CD4-positive, alpha-beta memory T cell (primary cell): ENCODE measurements at regions not wholly inside any gene's neighbourhood (a gene's known extent, or its start where the extent isn't known, plus 50 kb on each side); places are given as distances from the start of the nearest gene placed in this dataset.
"Not testable (repeated sequence)": the region's sequence is repeated elsewhere in the genome, so short reads cannot be mapped to it uniquely, and the experiment has no call there.

ENCODE experiments used
- CTCF ChIA-PET: fragments of 350-600 bp; sonication (Branson Sonifier 250); formaldehyde crosslinking; loops from one replicate; lab custom pipeline; 2021; ENCODE audit warnings: inconsistent platforms; ENCODE audit not compliant: partially characterized antibody; lab: Charles Lee
- POLR2A ChIA-PET: fragments of 350-600 bp; sonication (Branson Sonifier 250); formaldehyde crosslinking; loops from one replicate; lab custom pipeline; 2021; ENCODE audit not compliant: partially characterized antibody; lab: Charles Lee
- DNase-seq, 5 donors: peaks; one replicate each; pipeline versions ENCODE4 v3.0.0 to v3.0.0-alpha.2; 2020 to 2022; ENCODE audit warnings: mixed read lengths in 1 of 5
- H3K27ac ChIP-seq: one replicate; pipeline ENCODE4 v1.7.0; 2013; ENCODE audit warnings: low read depth, low read length
- H3K27me3 ChIP-seq: 2 replicates; pipeline ENCODE4 v1.7.0; 2013; ENCODE audit warnings: mild to moderate bottlenecking, low read length, moderate library complexity; ENCODE audit not compliant: insufficient read depth
- H3K36me3 ChIP-seq: 2 replicates; pipeline ENCODE4 v1.7.0; 2013; ENCODE audit warnings: mild to moderate bottlenecking, low read length, moderate library complexity; ENCODE audit not compliant: insufficient read depth
- H3K4me1 ChIP-seq: 2 replicates; pipeline ENCODE4 v1.7.0; 2013; ENCODE audit warnings: mild to moderate bottlenecking, low read length, moderate library complexity; ENCODE audit not compliant: insufficient read depth
- H3K4me3 ChIP-seq, 2 donors: one replicate each; pipeline ENCODE4 v1.7.0; 2013; ENCODE audit warnings: low read length in 2 of 2, mild to moderate bottlenecking in 1 of 2
- H3K9me3 ChIP-seq, 2 donors: one replicate each; pipeline ENCODE4 v1.7.0; 2013; ENCODE audit warnings: low read length in 2 of 2, control low read depth in 1 of 2; ENCODE audit not compliant: control insufficient read depth in 1 of 2
- H3K27ac Mint-ChIP-seq, 7 donors: one replicate each; pipeline ENCODE4 v1.8.0; 2020 to 2021; ENCODE audit warnings: mixed read lengths in 7 of 7, mild to moderate bottlenecking in 6 of 7, inconsistent platforms in 3 of 7, moderate library complexity in 3 of 7
- H3K27me3 Mint-ChIP-seq, 2 donors: one replicate each; pipeline ENCODE4 v1.8.0; 2020 to 2021; ENCODE audit warnings: mixed read lengths in 2 of 2
- H3K36me3 Mint-ChIP-seq, 2 donors: one replicate each; pipeline ENCODE4 v1.8.0; 2020 to 2021; ENCODE audit warnings: mixed read lengths in 2 of 2, inconsistent platforms in 1 of 2, mild to moderate bottlenecking in 1 of 2
- H3K4me1 Mint-ChIP-seq, 4 donors: one replicate each; pipeline ENCODE4 v1.8.0; 2020 to 2021; ENCODE audit warnings: mixed read lengths in 4 of 4, mild to moderate bottlenecking in 1 of 4
- H3K4me3 Mint-ChIP-seq, 8 donors: one replicate each; pipeline ENCODE4 v1.8.0; 2020 to 2021; ENCODE audit warnings: mixed read lengths in 8 of 8, mild to moderate bottlenecking in 7 of 8, moderate library complexity in 6 of 8, inconsistent platforms in 3 of 8
- H3K9me3 Mint-ChIP-seq, 8 donors: one replicate each; pipeline ENCODE4 v1.8.0; 2020 to 2021; ENCODE audit warnings: mixed read lengths in 8 of 8, mild to moderate bottlenecking in 5 of 8, inconsistent platforms in 3 of 8, moderate library complexity in 1 of 8
- intact Hi-C: fragments of 100-400 bp; cut with micrococcal nuclease; formaldehyde crosslinking; loops from one replicate; pipeline ENCODE4 v1.15.1; 2023

DNA sequence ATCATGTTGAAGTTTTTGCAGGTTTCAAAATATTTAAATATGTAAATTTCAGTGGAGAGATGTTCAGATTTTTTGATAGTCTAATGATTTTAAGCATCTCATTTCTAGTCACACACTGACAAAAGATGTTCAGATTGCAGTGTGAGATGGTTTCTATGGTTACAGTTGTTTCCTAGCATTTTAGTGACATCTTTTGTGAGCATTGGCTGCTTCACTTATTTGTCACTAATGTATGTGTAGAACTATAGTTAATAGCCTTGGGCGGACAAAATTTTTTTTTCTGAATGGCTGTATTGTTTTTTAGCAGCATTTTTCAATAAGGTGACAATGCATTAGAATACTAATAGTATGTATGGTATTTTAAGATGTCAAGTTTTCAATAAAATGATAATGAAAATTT lies 315.6 kb upstream of the PRKD1 start:
- Histone ChIP-seq H3K36me3 (no peaks in the 10 kb centered on the region), H3K4me3 (no peak overlapping the region), H3K4me1 (no peaks in the 10 kb centered on the region), H3K27ac (no peak overlapping the region), H3K27me3 (no peaks in the 10 kb centered on the region), H3K9me3 (no peaks in the 10 kb centered on the region)
- Mint-ChIP-seq H3K4me3 (no peak overlapping the region), H3K4me1 (no peaks in the 10 kb centered on the region), H3K27ac (no peak overlapping the region), H3K27me3 (peaks cover 0 to 5% of the 10 kb centered on the region in 2 donors), H3K9me3 (peaks cover 0 to 2% (median 0%) of the 10 kb centered on the region in 8 donors), H3K36me3 (no peaks in the 10 kb centered on the region)
- ChIA-PET CTCF (no interaction called here), POLR2A (no interaction called here)
- intact Hi-C loops, result no loop called here
- no peak for DNase-seq

DNA sequence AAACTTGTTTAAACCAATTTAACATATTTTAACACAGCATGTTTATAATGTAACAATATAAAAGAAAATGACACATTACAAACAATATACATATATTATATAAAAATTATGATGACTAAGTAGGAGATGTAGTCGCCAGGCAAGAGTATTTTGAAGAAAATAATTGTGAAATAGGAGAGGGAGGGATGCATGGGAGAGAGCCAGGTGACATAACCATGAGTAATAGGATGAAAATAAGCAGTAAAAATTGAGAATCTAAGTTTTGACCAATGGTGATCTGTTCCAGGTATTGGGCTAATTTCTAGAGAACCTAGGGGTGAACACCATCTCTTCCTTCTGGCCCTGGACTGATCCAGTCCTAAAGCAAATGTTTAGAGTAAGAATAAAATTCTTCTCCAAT lies 315.2 kb upstream of the G2E3 start:
- H3K27me3 ChIP-seq, result no peaks in the 10 kb centered on the region
- no peak overlapping the region for H3K4me3 ChIP-seq
- no peaks in the 10 kb centered on the region for H3K36me3 ChIP-seq
- peaks cover 0 to 5% of the 10 kb centered on the region in 2 donors for H3K27me3 Mint-ChIP-seq
- no peak overlapping the region for H3K4me3 Mint-ChIP-seq
- intact Hi-C loops, result no loop called here
- H3K36me3 Mint-ChIP-seq, result no peaks in the 10 kb centered on the region
- no peaks in the 10 kb centered on the region for H3K4me1 ChIP-seq
- no peak for DNase-seq
- H3K27ac Mint-ChIP-seq, result no peak overlapping the region
- POLR2A ChIA-PET, result no interaction called here
- CTCF ChIA-PET, result no interaction called here
- H3K27ac ChIP-seq, result no peak overlapping the region
- H3K4me1 Mint-ChIP-seq, result no peaks in the 10 kb centered on the region
- no peaks in the 10 kb centered on the region for H3K9me3 ChIP-seq
- peaks cover 0 to 2% (median 0%) of the 10 kb centered on the region in 8 donors for H3K9me3 Mint-ChIP-seq

DNA sequence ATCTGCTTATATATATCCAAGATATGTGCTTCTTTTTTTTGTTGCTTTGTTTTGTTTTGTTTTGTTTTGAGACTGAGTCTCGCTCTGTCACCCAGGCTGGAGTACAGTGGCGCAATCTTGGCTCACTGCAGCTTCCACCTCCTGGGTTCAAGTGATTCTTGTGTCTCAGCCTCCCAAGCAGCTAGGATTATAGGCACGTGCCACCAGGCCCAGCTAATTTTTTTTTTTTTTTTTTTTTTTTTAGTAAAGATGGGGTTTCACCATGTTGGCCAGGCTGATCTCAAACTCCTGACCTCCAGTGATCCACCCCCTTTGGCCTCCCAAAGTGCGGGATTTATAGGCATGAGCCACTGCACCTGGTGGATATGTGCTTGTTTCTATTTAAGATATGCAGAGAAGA lies 314.6 kb upstream of the G2E3 start:
- intact Hi-C loops, DNase-seq, H3K27ac ChIP-seq, H3K36me3 Mint-ChIP-seq, CTCF ChIA-PET, H3K4me3 ChIP-seq, H3K27me3 Mint-ChIP-seq, H3K27ac Mint-ChIP-seq, H3K27me3 ChIP-seq, H3K9me3 ChIP-seq, POLR2A ChIA-PET, H3K36me3 ChIP-seq, H3K4me3 Mint-ChIP-seq, H3K9me3 Mint-ChIP-seq, H3K4me1 Mint-ChIP-seq, H3K4me1 ChIP-seq: not testable (repeated sequence)

DNA sequence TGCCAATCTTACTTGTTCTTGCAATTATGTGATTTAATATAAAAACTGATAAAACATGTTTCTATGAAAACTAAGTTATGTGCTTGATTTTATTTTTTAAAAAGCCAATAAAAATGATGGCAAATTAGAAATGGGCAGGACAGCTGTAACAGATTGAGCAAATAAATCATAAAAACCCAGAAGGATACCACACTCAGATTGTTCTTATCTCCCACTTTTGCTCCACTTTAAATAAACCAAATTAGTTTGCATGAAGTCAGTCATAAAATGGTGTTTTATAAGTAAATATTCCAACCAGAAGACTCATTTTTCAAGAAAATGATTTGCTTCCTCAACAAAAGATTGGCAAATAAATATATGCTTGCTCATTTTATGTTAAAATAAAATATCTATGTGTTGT lies 307.9 kb upstream of the G2E3 start:
- DNase-seq, result no peak
- Mint-ChIP-seq H3K27ac (no peak overlapping the region), H3K9me3 (peaks cover 0 to 4% (median under 1%) of the 10 kb centered on the region in 8 donors), H3K27me3 (no peaks in the 10 kb centered on the region), H3K4me3 (no peak overlapping the region), H3K4me1 (no peaks in the 10 kb centered on the region), H3K36me3 (no peaks in the 10 kb centered on the region)
- H3K27me3 ChIP-seq, result no peaks in the 10 kb centered on the region
- POLR2A ChIA-PET, result no interaction called here
- intact Hi-C loops, result no loop called here
- H3K4me1 ChIP-seq, result no peaks in the 10 kb centered on the region
- no peak overlapping the region for H3K4me3 ChIP-seq
- no peak overlapping the region for H3K27ac ChIP-seq
- CTCF ChIA-PET, result no interaction called here
- H3K9me3 ChIP-seq, result no peaks in the 10 kb centered on the region
- no peaks in the 10 kb centered on the region for H3K36me3 ChIP-seq

DNA sequence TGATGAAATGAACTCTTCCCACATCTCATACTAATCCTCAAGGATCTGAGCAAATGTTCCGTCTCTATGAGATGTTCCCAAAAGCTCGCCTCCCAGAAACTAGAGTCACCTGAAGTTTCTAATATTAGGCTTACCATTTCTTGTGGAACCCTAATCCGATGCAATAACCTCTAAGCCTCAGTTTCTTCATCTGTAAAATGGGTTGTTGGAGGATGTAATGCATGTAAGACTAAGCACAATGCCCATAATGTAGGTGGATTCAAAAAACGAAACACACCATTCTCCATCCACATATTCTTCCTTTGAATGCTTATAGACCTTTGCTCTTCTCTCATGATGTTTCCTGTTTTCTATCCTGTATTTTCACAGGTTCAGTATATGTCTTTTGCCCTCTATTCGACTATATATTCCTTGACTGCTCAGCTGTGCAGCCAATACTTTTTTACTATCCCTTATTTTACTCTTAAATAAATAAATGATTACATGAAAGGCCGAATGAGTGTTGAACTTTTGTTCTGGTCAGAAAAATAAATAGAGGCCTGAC lies 307.3 kb upstream of the G2E3 start:
- no peak overlapping the region for H3K4me3 ChIP-seq
- no peak overlapping the region for H3K4me3 Mint-ChIP-seq
- no peaks in the 10 kb centered on the region for H3K36me3 ChIP-seq
- H3K27ac ChIP-seq, result no peak overlapping the region
- CTCF ChIA-PET, result no interaction called here
- no peaks in the 10 kb centered on the region for H3K36me3 Mint-ChIP-seq
- H3K27ac Mint-ChIP-seq, result no peak overlapping the region
- H3K27me3 Mint-ChIP-seq, result no peaks in the 10 kb centered on the region
- H3K4me1 ChIP-seq, result no peaks in the 10 kb centered on the region
- intact Hi-C loops, result no loop called here
- no peaks in the 10 kb centered on the region for H3K4me1 Mint-ChIP-seq
- POLR2A ChIA-PET, result no interaction called here
- no peak for DNase-seq
- peaks cover 0 to 6% (median 3%) of the 10 kb centered on the region in 8 donors for H3K9me3 Mint-ChIP-seq
- no peaks in the 10 kb centered on the region for H3K9me3 ChIP-seq
- H3K27me3 ChIP-seq, result no peaks in the 10 kb centered on the region

DNA sequence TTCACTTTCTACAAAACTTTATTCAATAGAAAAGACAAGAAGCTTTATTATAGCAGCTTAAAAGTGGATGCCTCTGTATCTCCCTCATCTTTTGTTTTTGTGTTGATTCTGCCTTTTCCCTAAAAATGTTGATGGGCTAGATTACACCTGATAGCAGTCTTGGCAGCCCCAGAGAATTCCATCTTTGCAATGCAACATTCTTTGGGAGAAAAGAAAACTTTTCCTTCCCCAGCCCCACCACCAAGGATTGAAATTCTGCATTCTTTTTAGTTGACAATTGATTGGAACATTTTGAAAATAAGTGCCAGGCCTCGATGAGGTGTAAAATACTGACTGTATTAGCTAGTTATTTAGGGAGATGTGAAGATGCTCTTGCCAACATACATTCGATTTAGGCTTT lies 306.8 kb upstream of the G2E3 start:
- Histone ChIP-seq H3K9me3 (no peaks in the 10 kb centered on the region), H3K27me3 (no peaks in the 10 kb centered on the region), H3K4me1 (no peaks in the 10 kb centered on the region), H3K27ac (no peak overlapping the region), H3K4me3 (no peak overlapping the region), H3K36me3 (no peaks in the 10 kb centered on the region)
- H3K4me3 Mint-ChIP-seq, result no peak overlapping the region
- H3K27me3 Mint-ChIP-seq, result no peaks in the 10 kb centered on the region
- peaks cover 0 to 9% (median 4%) of the 10 kb centered on the region in 8 donors for H3K9me3 Mint-ChIP-seq
- intact Hi-C loops, result no loop called here
- no peaks in the 10 kb centered on the region for H3K36me3 Mint-ChIP-seq
- H3K27ac Mint-ChIP-seq, result no peak overlapping the region
- POLR2A ChIA-PET, result no interaction called here
- H3K4me1 Mint-ChIP-seq, result no peaks in the 10 kb centered on the region
- CTCF ChIA-PET, result no interaction called here
- no peak for DNase-seq

DNA sequence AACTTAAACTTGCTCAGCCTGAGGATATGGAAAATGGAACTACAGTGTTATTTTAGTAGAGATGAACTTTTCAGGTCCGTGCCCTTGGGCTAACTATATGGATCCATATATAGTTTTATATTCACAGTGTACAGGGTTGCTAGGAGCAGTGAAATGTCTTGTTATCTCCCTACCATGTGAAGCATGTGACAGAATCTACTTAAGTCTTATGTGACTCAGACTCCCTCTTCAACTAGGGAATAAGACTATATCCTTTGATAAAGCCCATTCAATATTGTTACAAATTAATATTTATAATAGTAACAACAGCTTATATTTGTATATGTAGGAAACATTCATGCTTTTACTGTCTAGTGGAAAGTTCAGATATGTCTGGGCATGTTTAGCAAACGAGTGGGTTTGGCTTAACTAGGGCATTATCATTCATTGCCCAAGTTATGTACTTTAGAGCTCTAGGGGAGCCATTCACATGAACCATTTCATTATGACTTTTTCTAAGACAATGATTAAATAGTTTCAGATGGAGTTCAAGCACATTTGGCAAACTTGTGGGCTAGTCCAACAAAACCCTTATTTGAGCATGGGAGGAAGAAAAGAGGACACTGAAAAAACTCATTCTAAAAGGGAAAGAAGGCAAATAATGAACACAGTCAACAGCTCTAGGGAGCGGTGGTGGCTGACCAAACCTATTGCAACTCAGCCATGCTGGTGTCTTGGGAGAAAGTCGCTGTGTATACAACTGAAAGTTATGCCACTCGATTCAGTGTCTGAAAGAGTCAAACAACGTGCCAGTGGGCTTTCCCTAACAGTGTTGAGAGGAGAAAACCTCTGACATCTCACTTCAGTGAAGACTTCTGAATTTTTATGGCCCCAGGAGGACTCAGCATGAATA lies 305.9 kb upstream of the G2E3 start:
- Histone ChIP-seq H3K27ac (no peak overlapping the region), H3K4me3 (no peak overlapping the region), H3K9me3 (no peaks in the 10 kb centered on the region), H3K27me3 (no peaks in the 10 kb centered on the region), H3K36me3 (no peaks in the 10 kb centered on the region), H3K4me1 (no peaks in the 10 kb centered on the region)
- H3K4me3 Mint-ChIP-seq, result no peak overlapping the region
- DNase-seq, result no peak
- ChIA-PET CTCF (no interaction called here), POLR2A (no interaction called here)
- peaks cover 0 to 9% (median 4%) of the 10 kb centered on the region in 8 donors for H3K9me3 Mint-ChIP-seq
- H3K27me3 Mint-ChIP-seq, result no peaks in the 10 kb centered on the region
- intact Hi-C loops, result no loop called here
- H3K4me1 Mint-ChIP-seq, result no peaks in the 10 kb centered on the region
- no peaks in the 10 kb centered on the region for H3K36me3 Mint-ChIP-seq
- no peak overlapping the region for H3K27ac Mint-ChIP-seq
